RWPE2 (cell line): ENCODE measurements at regions not wholly inside any gene's neighbourhood (a gene's known extent, or its start where the extent isn't known, plus 50 kb on each side); places are given as distances from the start of the nearest gene placed in this dataset.
A peak's percentile ranks its signal among the peaks of the same experiment; 100 is the strongest.

ENCODE experiments used
- ATAC-seq: fragments of 200-7000 bp; cut with Tn5 transposase; 3 replicates; pipeline ENCODE4 v1.9.1; 2021; ENCODE audit warnings: low read depth
- DNase-seq: peaks from one replicate; pipeline ENCODE4 v3.0.0-alpha.2; 2020; ENCODE audit warnings: low spot score
- H3K27ac ChIP-seq: fragments of 450-650 bp; 2 replicates; pipeline ENCODE4 v1.5.1; 2017; ENCODE audit warnings: mild to moderate bottlenecking; ENCODE audit not compliant: poor library complexity, severe bottlenecking
- H3K27me3 ChIP-seq: fragments of 250-450 bp; sonication (Bioruptor Pico); 2 replicates; pipeline ENCODE4 v1.5.1; 2021; ENCODE audit warnings: mild to moderate bottlenecking, moderate library complexity; ENCODE audit not compliant: insufficient read depth, poor library complexity, severe bottlenecking
- H3K36me3 ChIP-seq: fragments of 250-450 bp; sonication (Bioruptor Pico); 2 replicates; pipeline ENCODE4 v1.5.1; 2020; ENCODE audit warnings: low read depth, mild to moderate bottlenecking, moderate library complexity
- H3K4me1 ChIP-seq: fragments of 250-450 bp; sonication (Bioruptor Pico); 2 replicates; pipeline ENCODE4 v1.5.1; 2021; ENCODE audit warnings: mild to moderate bottlenecking, moderate library complexity; ENCODE audit not compliant: insufficient read depth, poor library complexity, severe bottlenecking
- H3K4me3 ChIP-seq: fragments of 250-450 bp; sonication (Bioruptor Pico); 2 replicates; pipeline ENCODE4 v1.5.1; 2021; ENCODE audit warnings: mild to moderate bottlenecking, moderate library complexity; ENCODE audit not compliant: severe bottlenecking
- H3K9me3 ChIP-seq: fragments of 250-450 bp; sonication (Bioruptor Pico); 2 replicates; pipeline ENCODE4 v1.5.1; 2021; ENCODE audit warnings: mild to moderate bottlenecking, moderate library complexity; ENCODE audit not compliant: severe bottlenecking
- TF ChIP-seq, protein P1 (sequence below): fragments of 450-650 bp; IDR thresholded peaks from one replicate; pipeline ENCODE4 v1.5.1; 2017; ENCODE audit warnings: mild to moderate bottlenecking, moderate library complexity; ENCODE audit not compliant: poor library complexity, severe bottlenecking

GRCh38 chr12:88339254-88339949, 197.3 kb downstream of the TMTC3 start:
- Histone ChIP-seq H3K9me3 (no peaks in the 10 kb centered on the region), H3K4me3 (no peak overlapping the region), H3K27me3 (no peaks in the 10 kb centered on the region), H3K36me3 (no peaks in the 10 kb centered on the region), H3K4me1 (peaks cover 23% of the 10 kb centered on the region), H3K27ac (peak overlapping the region; percentile 24)
- TF ChIP-seq, protein P1, sequence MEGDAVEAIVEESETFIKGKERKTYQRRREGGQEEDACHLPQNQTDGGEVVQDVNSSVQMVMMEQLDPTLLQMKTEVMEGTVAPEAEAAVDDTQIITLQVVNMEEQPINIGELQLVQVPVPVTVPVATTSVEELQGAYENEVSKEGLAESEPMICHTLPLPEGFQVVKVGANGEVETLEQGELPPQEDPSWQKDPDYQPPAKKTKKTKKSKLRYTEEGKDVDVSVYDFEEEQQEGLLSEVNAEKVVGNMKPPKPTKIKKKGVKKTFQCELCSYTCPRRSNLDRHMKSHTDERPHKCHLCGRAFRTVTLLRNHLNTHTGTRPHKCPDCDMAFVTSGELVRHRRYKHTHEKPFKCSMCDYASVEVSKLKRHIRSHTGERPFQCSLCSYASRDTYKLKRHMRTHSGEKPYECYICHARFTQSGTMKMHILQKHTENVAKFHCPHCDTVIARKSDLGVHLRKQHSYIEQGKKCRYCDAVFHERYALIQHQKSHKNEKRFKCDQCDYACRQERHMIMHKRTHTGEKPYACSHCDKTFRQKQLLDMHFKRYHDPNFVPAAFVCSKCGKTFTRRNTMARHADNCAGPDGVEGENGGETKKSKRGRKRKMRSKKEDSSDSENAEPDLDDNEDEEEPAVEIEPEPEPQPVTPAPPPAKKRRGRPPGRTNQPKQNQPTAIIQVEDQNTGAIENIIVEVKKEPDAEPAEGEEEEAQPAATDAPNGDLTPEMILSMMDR, result no peak
- DNase-seq (no peak), ATAC-seq (peak; percentile 73; the same call in 2 of the 3 replicates)

GRCh38 chr12:88339966-88340365, 197.9 kb downstream of the TMTC3 start:
- no peak for DNase-seq
- Histone ChIP-seq H3K27ac (peak overlapping the region; percentile 24), H3K4me1 (peaks cover 17% of the 10 kb centered on the region), H3K36me3 (no peaks in the 10 kb centered on the region), H3K27me3 (no peaks in the 10 kb centered on the region), H3K4me3 (no peak overlapping the region), H3K9me3 (no peaks in the 10 kb centered on the region)
- ATAC-seq, result 0 out of 3 replicates have a peak, but pooled peaks have one; percentile 23
- TF ChIP-seq, protein P1, result no peak

DNA sequence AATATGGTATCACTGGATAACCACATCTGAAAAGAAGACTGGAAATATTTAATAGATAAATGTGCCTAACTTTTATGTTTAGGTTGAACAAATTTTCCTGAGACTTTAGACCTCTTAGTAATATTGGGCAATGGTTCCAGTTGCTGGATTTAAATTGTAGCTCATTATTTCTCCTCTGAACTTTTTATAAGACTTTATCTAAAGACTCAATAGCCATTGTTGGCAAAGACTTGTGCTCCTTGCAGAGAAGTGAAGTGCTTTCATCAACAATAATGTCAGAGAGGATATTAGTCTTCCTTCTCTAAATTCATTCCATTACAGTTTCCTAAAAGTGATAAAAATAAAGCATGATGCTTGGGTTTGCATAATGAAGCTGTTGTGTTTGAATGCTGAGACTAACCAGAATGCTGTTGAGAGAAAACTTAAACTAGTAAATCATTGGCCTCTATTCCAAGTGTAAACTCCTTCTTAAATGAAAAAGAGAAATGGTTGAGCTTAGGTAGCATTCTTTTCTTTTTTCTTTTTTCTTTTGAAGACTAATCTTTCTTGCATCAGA, 200.2 kb downstream of the TMTC3 start:
- Histone ChIP-seq H3K27me3 (no peaks in the 10 kb centered on the region), H3K4me3 (no peak overlapping the region), H3K9me3 (no peaks in the 10 kb centered on the region), H3K36me3 (no peaks in the 10 kb centered on the region), H3K27ac (no peak overlapping the region), H3K4me1 (peaks cover 14% of the 10 kb centered on the region)
- no peak for ATAC-seq
- TF ChIP-seq, protein P1, result no peak
- DNase-seq, result no peak

GRCh38 chr12:88351146-88351545, 209.0 kb downstream of the TMTC3 start:
- Histone ChIP-seq H3K4me3 (no peak overlapping the region), H3K4me1 (no peaks in the 10 kb centered on the region), H3K36me3 (no peaks in the 10 kb centered on the region), H3K27me3 (no peaks in the 10 kb centered on the region), H3K27ac (no peak overlapping the region), H3K9me3 (no peaks in the 10 kb centered on the region)
- TF ChIP-seq, protein P1, result no peak
- no peak for ATAC-seq
- no peak for DNase-seq

DNA sequence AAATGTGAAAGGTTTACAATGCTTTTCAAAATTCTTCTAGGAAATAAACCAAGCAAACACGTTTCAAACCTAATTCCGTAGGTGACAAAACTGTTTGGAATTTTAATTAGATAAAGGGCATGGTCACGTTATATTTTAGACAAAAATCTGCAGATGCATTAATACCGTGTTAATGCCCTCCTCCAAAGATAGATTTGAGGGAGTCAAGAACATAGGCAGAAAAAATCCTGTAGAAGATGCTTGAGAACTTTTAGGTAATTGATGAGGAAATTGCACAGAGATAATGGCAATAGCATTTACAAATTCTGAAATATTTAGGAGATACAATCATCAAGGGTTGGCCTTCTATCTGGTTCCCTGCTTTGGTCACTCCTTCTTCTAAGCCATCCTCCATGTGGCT, 212.6 kb downstream of the TMTC3 start:
- Histone ChIP-seq H3K27ac (no peak overlapping the region), H3K4me1 (no peaks in the 10 kb centered on the region), H3K4me3 (no peak overlapping the region), H3K36me3 (no peaks in the 10 kb centered on the region), H3K27me3 (no peaks in the 10 kb centered on the region), H3K9me3 (no peaks in the 10 kb centered on the region)
- DNase-seq, result no peak
- ATAC-seq, result no peak
- TF ChIP-seq, protein P1, result no peak
